Stomach (tissue), 4 donors: ENCODE measurements at regions not wholly inside any gene's neighbourhood (a gene's known extent, or its start where the extent isn't known, plus 50 kb on each side); places are given as distances from the start of the nearest gene placed in this dataset.

ENCODE experiments used
- POLR2A ChIP-seq, 4 donors: fragments of 450-650 bp; IDR thresholded peaks; one replicate each; pipeline ENCODE4 v1.6.1; 2016; ENCODE audit warnings: antibody characterized with exemption in 4 of 4, control low read depth in 2 of 4, mild to moderate bottlenecking in 1 of 4, moderate library complexity in 1 of 4
- TF ChIP-seq, protein P1 (sequence below), 7 experiments: fragments of 450-650 bp in 4 of 7; fragments of 200-600 bp in 3 of 7; sonication (generic) in 3 of 7; IDR thresholded peaks; one replicate each; pipeline ENCODE4 v1.5.1; 2016 to 2019; ENCODE audit warnings: antibody characterized with exemption in 7 of 7, control low read depth in 2 of 7, mild to moderate bottlenecking in 1 of 7

GRCh38 chr2:132009177-132009873 lies 152.4 kb downstream of the ANKRD30BL start:
- TF ChIP-seq, protein P1, sequence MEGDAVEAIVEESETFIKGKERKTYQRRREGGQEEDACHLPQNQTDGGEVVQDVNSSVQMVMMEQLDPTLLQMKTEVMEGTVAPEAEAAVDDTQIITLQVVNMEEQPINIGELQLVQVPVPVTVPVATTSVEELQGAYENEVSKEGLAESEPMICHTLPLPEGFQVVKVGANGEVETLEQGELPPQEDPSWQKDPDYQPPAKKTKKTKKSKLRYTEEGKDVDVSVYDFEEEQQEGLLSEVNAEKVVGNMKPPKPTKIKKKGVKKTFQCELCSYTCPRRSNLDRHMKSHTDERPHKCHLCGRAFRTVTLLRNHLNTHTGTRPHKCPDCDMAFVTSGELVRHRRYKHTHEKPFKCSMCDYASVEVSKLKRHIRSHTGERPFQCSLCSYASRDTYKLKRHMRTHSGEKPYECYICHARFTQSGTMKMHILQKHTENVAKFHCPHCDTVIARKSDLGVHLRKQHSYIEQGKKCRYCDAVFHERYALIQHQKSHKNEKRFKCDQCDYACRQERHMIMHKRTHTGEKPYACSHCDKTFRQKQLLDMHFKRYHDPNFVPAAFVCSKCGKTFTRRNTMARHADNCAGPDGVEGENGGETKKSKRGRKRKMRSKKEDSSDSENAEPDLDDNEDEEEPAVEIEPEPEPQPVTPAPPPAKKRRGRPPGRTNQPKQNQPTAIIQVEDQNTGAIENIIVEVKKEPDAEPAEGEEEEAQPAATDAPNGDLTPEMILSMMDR (IDR thresholded peaks at IDR 0.05) = no peak
- no peak for TF ChIP-seq POLR2A (IDR thresholded peaks at IDR 0.05)
